SK-N-MC (cell line): ENCODE measurements at regions not wholly inside any gene's neighbourhood (a gene's known extent, or its start where the extent isn't known, plus 50 kb on each side); places are given as distances from the start of the nearest gene placed in this dataset.

Experiments
- DNase-seq: peaks from one replicate; pipeline ENCODE4 v3.0.0-alpha.2; 2011; ENCODE audit warnings: low read depth, low spot score
- H3K27ac ChIP-seq: fragments of 200-600 bp; sonication (generic); 2 replicates; pipeline ENCODE4 v1.5.1; 2016; ENCODE audit warnings: mixed run types
- H3K36me3 ChIP-seq: fragments of 200-600 bp; sonication (generic); 2 replicates; pipeline ENCODE4 v1.6.1; 2017; ENCODE audit warnings: antibody characterized with exemption, low read length, mixed read lengths; ENCODE audit not compliant: insufficient read depth
- H3K4me3 ChIP-seq: fragments of 200-600 bp; sonication (generic); 2 replicates; pipeline ENCODE4 v1.5.1; 2016
- H3K9ac ChIP-seq: fragments of 200-600 bp; sonication (generic); 2 replicates; pipeline ENCODE4 v1.8.0; 2017; ENCODE audit warnings: mixed run types, mixed read lengths; ENCODE audit not compliant: insufficient read length
- H3K9me3 ChIP-seq: fragments of 200-600 bp; sonication (generic); 2 replicates; pipeline ENCODE4 v1.6.1; 2017; ENCODE audit warnings: low read depth, mild to moderate bottlenecking, antibody characterized with exemption, low read length, moderate library complexity, mixed read lengths
- EZH2 ChIP-seq: fragments of 200-600 bp; sonication (generic); IDR thresholded peaks from one replicate; pipeline ENCODE4 v1.6.1; 2017; ENCODE audit warnings: antibody characterized with exemption
- FOXP2 ChIP-seq: optimal IDR thresholded peaks from 2 replicates; pipeline ENCODE3; 2011; ENCODE audit warnings: mild to moderate bottlenecking, moderate library complexity; ENCODE audit not compliant: insufficient read depth; ENCODE audit errors: extremely low read length, control extremely low read depth
- POLR2AphosphoS5 ChIP-seq: IDR thresholded peaks from 2 replicates; pipeline ENCODE4 v1.6.1; 2012; ENCODE audit warnings: mild to moderate bottlenecking, low read depth, low read length, borderline replicate concordance

DNA sequence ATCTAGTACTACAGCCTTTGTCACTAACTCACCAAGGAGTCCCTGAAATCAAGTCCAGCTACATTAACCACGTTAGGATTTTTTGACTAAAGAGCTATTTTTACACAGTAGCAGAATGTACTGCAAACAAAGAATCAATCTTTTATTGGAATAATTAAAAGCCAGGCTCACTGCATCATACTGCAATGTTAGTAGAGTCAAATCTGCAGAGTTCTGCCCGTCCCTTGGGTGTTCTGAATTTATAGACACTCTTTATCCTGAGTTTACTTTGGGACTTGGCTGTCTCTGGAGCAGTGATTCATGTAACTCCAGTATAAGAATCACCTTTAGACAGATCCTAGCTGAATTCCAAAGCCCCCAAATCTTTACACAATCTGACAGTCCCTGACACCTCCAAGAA, 127.9 kb upstream of the THSD7B start:
- Histone ChIP-seq H3K9me3 (no peaks in the 10 kb centered on the region), H3K9ac (no peak overlapping the region), H3K4me3 (no peak overlapping the region), H3K36me3 (no peaks in the 10 kb centered on the region), H3K27ac (no peak overlapping the region)
- no peak for TF ChIP-seq POLR2AphosphoS5
- no peak for DNase-seq

DNA sequence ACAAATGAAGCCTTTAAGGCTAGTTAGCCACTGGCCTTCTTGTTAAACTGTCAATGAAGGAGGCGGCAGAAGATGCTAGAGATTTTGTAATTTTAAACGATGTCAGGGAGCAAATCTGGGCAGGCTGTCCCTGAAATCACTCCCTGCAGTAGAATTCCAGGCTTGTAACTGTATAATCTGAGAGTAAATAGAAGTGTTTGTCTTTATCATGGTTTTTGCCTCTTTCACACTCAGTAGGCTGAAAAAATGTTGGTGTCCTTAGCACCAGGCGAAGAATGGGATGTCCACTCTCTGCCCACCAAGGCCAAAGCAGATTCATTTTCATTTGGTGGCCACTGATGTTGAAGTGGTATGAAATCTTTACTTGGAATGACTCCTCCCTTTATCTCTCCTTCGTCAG, 136.9 kb upstream of the THSD7B start:
- Histone ChIP-seq H3K36me3 (no peaks in the 10 kb centered on the region), H3K27ac (no peak overlapping the region), H3K9ac (no peak overlapping the region), H3K4me3 (no peak overlapping the region), H3K9me3 (no peaks in the 10 kb centered on the region)
- TF ChIP-seq EZH2, result no peak
- no peak for TF ChIP-seq FOXP2
- TF ChIP-seq POLR2AphosphoS5, result no peak
- no peak for DNase-seq

DNA sequence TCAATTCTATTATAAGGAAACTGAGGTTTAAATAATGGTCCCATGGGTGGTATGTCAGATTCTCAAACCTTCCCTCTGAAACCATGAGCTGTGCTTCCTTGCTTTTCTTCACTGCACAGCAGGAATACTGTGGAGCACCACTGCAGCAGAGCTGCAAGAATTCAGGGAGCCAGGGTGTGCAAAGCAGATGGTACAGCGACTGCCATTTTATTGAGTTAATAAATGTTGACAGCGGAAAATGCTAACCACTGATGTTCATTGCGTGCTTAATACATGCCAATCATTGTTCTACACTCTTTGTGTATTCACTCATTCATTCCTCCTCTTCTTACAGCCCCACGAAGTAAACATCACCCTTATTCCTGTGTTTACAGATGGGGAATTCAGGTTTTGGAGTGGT, 152.2 kb upstream of the THSD7B start:
- DNase-seq, result no peak
- TF ChIP-seq POLR2AphosphoS5 (no peak), FOXP2 (no peak), EZH2 (no peak)
- Histone ChIP-seq H3K4me3 (no peak overlapping the region), H3K9ac (no peak overlapping the region), H3K27ac (no peak overlapping the region), H3K36me3 (no peaks in the 10 kb centered on the region), H3K9me3 (no peaks in the 10 kb centered on the region)

DNA sequence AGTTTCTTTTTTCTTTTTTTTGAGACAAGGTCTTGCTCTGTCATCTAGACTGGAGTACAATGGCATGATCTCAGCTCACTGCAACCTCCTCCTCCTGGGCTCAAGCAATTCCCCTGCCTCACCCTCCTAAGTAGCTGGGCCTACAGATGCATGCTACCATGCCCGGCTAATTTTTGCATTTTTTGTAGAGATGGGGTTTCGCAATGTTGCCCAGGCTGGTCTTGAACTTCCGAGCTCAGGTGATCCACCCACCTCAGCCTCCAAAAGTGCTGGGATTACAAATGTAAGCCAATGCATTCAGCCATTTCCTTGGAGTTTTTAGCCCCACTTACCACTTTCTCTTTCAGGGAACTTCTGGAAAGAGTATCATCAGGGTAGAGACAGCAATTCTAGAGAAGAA, 153.3 kb upstream of the THSD7B start:
- TF ChIP-seq POLR2AphosphoS5 (no peak), FOXP2 (no peak), EZH2 (no peak)
- Histone ChIP-seq H3K36me3 (no peaks in the 10 kb centered on the region), H3K4me3 (no peak overlapping the region), H3K27ac (no peak overlapping the region), H3K9me3 (no peaks in the 10 kb centered on the region), H3K9ac (no peak overlapping the region)
- DNase-seq, result no peak

DNA sequence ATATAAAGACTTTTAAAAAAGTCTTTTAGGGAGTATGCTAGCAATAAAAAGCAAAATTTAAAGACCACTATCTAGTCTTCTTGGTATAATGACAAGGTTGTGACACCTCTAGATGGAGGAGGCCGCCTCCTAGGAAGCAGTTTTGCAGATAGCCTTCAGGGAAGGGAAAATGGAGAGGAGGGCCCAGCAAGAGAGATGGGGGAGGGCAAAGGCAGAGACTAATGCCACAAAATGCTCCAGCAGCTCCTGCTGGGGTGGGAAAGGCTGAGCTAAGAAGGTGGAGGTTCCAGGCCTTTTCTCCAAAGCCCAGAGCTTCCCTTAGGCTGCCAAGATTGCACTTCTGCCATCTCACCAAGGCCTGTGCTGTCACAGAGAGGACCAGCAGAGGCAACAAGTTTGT, 153.9 kb upstream of the THSD7B start:
- Histone ChIP-seq H3K9ac (no peak overlapping the region), H3K27ac (no peak overlapping the region), H3K4me3 (no peak overlapping the region), H3K36me3 (no peaks in the 10 kb centered on the region), H3K9me3 (no peaks in the 10 kb centered on the region)
- TF ChIP-seq POLR2AphosphoS5, result no peak
- no peak for TF ChIP-seq FOXP2
- no peak for TF ChIP-seq EZH2
- DNase-seq, result no peak

DNA sequence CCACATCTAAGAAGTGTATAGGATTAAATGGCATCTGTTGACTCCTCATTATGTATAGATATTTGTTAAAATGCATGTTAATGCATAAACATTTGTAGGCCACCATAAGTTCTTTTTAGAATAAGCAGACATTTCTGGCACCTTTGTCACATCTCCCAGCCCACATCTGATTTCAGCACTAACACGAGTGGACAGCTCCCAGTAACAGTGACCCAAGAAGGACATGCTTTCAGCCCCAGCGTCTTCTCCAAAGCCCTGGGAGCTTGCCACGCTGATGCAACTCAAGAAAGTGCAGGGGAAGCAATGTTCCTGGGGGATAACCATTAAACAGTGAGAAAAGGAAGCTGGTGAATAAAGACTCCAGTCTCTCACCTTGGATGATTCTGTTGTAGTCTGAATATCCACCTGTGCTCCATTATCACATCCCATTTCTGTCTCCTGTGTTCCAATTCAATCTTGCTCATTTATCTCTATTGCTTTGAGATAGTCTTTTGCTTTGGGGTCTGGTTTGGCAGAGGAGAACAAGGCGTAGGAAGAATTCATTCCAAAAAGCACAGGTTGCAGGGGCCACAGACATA, 182.6 kb upstream of the THSD7B start:
- Histone ChIP-seq H3K27ac (no peak overlapping the region), H3K4me3 (no peak overlapping the region), H3K9me3 (no peaks in the 10 kb centered on the region), H3K9ac (no peak overlapping the region), H3K36me3 (no peaks in the 10 kb centered on the region)
- TF ChIP-seq EZH2 (no peak), POLR2AphosphoS5 (no peak), FOXP2 (no peak)
- DNase-seq, result no peak

DNA sequence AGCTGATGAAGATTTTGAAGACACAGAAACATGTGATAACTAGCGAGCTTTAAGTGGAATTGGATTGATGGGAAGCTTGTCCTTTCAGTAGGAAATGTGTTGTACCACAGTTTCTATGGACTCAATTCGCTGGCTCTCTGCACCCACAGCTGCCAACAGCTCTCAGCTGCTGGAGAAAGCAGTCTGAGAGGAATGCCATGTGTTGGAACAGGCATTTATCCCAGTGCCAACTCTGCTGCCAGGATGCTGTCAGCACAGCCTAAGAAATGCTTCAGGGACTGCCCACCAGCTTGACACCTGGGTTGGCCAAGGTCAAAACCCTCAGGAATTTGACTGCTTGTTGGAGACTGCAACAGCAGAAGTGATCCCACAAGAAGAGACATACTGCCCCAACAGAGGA, 193.0 kb upstream of the THSD7B start:
- no peaks in the 10 kb centered on the region for H3K9me3 ChIP-seq
- H3K4me3 ChIP-seq, result no peak overlapping the region
- no peak overlapping the region for H3K9ac ChIP-seq
- DNase-seq, result no peak
- no peaks in the 10 kb centered on the region for H3K36me3 ChIP-seq
- no peak overlapping the region for H3K27ac ChIP-seq
- no peak for TF ChIP-seq POLR2AphosphoS5
- TF ChIP-seq FOXP2, result no peak
- no peak for TF ChIP-seq EZH2

DNA sequence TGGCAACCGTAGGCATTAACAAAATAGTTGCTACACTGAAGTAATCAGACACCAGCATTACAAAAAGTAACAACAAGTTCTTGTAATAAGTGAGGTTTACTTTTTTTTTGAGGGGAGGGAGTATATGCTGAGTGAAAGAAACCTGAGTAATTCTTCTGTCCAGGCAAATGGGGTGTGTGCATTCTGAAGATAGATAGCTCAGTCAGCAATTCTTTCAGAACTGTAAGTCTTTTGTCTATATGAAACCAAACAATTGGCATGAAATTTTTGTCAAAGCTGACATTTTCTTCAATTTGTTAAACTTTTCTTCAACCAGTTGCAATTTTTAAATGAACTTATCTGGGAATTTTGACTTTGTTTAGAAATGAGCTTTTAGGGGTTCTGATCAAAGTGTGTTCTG, 208.1 kb upstream of the THSD7B start:
- Histone ChIP-seq H3K27ac (no peak overlapping the region), H3K36me3 (no peaks in the 10 kb centered on the region), H3K9me3 (no peaks in the 10 kb centered on the region), H3K9ac (no peak overlapping the region), H3K4me3 (no peak overlapping the region)
- DNase-seq, result no peak
- TF ChIP-seq EZH2 (no peak), FOXP2 (no peak), POLR2AphosphoS5 (no peak)

DNA sequence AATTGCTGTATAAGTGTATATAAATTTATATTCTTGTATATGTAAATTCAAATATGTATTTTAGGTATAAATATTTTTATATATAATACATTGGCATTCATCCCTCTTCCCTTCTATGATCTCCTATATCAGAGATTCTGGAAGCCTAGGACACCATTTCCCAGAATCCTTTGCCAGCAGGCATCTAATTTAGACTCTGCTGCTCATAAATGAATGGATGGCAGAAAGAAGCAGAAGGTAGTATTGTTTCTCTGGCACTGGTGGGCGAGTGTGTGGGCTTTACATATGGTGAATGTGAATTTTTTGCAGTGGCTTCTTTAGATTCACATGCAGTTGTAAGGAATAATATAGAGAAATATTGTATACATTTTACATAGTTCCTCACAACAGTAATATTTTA, 215.2 kb upstream of the THSD7B start:
- Histone ChIP-seq H3K9ac (no peak overlapping the region), H3K27ac (no peak overlapping the region), H3K36me3 (no peaks in the 10 kb centered on the region), H3K4me3 (no peak overlapping the region), H3K9me3 (no peaks in the 10 kb centered on the region)
- TF ChIP-seq EZH2 (no peak), FOXP2 (no peak), POLR2AphosphoS5 (no peak)
- no peak for DNase-seq
